ENCODE measurements at regions not wholly inside any gene's neighbourhood (a gene's known extent, or its start where the extent isn't known, plus 50 kb on each side); places are given as distances from the start of the nearest gene placed in this dataset.
"Not testable (repeated sequence)": the region's sequence is repeated elsewhere in the genome, so short reads cannot be mapped to it uniquely, and the experiment has no call there.

DNA sequence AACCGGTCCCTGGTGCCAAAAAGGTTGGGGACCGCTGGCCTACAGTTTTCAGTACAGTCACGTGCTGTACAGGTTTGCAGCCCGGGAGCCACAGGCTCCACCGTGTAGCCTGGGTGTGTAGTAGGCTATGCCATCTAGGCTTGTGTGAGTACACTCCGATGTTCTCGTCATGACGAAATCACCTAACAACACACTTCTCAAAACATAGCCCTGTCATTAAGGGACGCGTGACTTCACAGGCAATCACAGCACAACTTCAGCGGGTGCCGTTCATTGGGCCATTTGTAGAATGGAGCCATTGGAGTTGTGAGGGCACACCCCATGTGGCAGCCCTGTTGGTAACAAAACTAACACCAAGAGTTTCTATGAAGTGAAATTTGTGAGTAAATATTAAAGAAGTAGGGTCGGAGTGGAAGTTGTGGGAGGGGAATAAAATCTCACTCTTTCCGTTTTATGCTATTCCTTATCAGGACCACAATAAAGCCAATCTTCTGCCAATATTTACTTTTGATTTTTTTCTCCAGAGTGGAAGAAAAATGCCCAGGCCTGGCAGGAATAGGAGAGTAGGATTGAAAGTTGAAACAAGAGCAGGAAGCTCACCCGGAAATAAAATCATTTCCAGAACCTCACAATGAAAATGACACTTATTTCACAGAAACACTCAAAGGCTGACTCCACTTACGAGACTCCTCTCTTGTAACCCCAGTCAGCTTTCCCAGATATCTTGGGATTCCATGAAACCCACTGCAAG is 63.7 kb upstream of the PTPN1 start:
- H3K4me3 ChIP-seq (ENCODE audit: low read depth, low read length): no peak overlapping the region
- DNase-seq (ENCODE audit: low read depth): no peak
- TF ChIP-seq CTCF (conservative IDR thresholded peaks at IDR 0.05; ENCODE audit: low read depth, low read length): no peak

DNA sequence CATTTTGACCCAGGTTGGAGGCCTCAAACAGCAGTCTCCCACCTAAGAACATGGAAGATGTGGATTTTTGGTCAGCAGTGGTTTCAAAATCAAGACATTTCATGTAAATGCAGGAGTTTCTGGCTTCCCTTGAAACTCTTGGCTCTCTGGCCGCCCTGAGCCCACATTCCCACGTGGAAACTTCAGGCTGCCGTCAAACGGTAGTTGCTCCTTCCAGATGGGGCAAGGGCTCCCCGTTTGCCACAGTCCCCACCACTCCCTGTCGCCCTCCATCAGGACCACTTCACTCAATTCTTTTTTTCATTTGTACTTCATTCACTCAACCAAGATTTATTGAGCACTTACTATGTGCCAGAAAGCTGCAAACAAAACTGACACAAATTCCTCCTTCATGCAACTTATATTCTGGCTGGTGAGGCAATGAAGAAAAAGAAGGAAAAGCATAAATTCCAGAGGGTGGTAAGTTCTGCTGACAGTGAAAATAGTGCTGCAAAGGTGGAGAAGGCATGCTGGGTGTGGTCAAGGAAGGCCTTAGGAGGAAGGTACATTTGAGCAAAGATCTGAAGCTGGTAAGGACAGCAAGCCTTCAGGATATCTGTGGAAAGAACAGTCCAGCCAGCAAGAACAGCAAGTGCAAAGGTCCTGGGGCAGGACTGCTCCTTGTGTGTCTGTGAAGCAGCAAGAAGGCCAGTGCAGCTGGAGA is 62.9 kb upstream of the PTPN1 start:
- no peak overlapping the region for H3K4me3 ChIP-seq (ENCODE audit: low read depth, low read length)
- no peak for TF ChIP-seq CTCF (conservative IDR thresholded peaks at IDR 0.05; ENCODE audit: low read depth, low read length)
- no peak for DNase-seq (ENCODE audit: low read depth)

DNA sequence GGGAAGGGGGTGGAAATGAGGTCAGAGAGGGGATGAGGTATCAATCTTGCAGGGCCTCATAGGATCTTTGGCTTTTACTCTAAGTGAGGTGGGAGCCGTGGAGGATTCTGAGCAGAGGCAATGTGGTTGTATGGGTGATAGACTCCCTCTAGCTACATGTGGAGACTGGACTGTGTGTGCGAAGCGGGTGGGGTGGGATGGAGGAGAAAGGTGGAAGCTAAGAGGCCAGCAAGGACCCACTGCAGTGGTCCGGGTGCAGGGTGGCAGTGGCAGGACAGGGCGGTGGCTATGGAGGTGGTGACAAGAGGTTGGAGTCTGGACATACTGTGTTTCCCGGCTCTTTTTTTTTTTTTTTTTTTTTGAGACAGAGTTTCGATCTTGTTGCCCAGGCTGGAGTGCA is 62.4 kb upstream of the PTPN1 start:
- no peak for DNase-seq (ENCODE audit: low read depth)
- no peak overlapping the region for H3K4me3 ChIP-seq (ENCODE audit: low read depth, low read length)
- no peak for TF ChIP-seq CTCF (conservative IDR thresholded peaks at IDR 0.05; ENCODE audit: low read depth, low read length)

DNA sequence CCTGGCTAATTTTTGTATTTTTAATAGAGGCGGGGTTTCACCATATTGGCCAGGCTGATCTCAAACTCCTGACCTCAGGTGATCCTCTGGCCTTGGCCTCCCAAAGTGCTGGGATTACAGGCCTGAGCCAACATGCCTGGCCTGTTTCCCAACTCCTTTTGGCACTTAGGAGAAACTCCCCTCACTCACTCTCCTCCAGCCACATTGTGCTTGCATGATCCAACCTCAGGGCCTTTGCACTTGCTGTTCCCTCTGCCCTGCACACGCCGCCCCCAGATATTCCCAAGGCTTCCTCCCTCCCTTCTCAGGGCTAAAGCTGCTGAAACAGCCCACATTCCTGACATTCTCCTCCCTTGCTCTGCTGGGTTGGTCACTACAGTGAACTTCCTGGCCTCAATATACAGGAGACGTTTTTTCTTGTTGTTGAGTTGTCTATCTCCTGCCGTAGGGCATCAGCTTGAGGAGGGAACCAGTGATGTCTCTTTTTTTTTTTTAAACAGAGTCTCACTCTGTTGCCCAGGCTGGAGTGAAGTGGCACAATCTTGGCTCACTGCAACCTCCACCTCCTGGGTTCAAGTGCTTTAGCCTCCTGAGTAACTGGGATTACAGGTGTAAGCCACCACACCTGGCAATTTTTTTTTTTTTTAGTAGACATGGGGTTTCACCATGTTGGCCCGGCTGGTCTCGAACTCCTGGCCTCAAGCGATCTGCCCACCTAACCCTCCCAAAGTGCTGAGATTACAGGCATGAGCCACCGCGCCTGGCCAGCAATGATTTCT is 61.4 kb upstream of the PTPN1 start:
- not testable (repeated sequence) for DNase-seq (ENCODE audit: low read depth); H3K4me3 ChIP-seq (ENCODE audit: low read depth, low read length)

DNA sequence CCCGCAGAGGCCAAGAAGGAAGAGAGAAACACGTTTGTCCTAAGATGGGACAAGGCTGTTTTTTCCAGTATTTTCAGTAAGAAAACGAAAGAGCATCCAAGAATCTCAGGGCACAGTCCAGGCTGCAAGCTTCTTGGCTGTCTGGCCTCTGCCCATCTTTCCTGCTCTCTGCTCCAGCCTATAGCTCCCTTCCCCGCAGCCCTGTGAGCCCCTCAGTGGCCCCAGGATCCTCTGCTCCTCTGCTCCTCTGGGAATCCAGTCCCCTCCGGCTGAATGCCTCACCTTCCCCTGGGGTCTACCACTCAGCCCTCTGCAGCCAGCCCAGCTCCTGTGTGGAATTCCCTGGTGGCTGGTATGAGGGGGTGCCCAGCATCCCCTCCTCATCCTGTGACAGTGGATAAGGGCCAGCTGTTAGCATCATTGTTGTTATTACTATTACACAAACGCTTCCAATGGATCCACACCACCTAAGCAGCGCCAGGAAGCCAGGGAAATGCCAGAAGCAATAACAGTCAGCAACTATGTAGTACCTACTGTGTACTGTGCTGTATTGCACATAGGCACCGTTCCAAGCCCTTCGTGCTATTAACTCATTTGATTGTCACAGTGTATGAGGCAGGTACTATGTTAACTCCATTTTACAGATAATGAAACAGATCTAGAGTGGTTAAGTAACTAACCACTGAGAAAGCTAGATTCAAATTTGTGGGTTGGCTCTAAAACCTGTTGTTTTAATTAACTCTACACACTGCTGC is 60.3 kb upstream of the PTPN1 start:
- no peak for DNase-seq (ENCODE audit: low read depth)
- no peak overlapping the region for H3K4me3 ChIP-seq (ENCODE audit: low read depth, low read length)
- TF ChIP-seq CTCF (conservative IDR thresholded peaks at IDR 0.05; ENCODE audit: low read depth, low read length): no peak

- DNase-seq (ENCODE audit: low read depth): no peak
- no peak overlapping the region for H3K4me3 ChIP-seq (ENCODE audit: low read depth, low read length)
- TF ChIP-seq CTCF (conservative IDR thresholded peaks at IDR 0.05; ENCODE audit: low read depth, low read length): no peak
Measured at GRCh38 chr20:50450493-50450826, 59.7 kb upstream of the PTPN1 start.
